Ectodermal cell (in vitro differentiated cells): ENCODE measurements at regions not wholly inside any gene's neighbourhood (a gene's known extent, or its start where the extent isn't known, plus 50 kb on each side); places are given as distances from the start of the nearest gene placed in this dataset.

Source experiments
- H3K27ac ChIP-seq: 2 replicates; pipeline ENCODE4 v1.7.0; 2013; ENCODE audit warnings: mild to moderate bottlenecking, low read depth, low read length; ENCODE audit not compliant: insufficient read depth, poor library complexity, severe bottlenecking
- H3K27me3 ChIP-seq: 2 replicates; pipeline ENCODE4 v1.7.0; 2013; ENCODE audit warnings: mild to moderate bottlenecking, low read length; ENCODE audit not compliant: insufficient read depth, control insufficient read depth, poor library complexity, severe bottlenecking
- H3K36me3 ChIP-seq: one replicate; pipeline ENCODE4 v1.7.0; 2013; ENCODE audit warnings: low read length; ENCODE audit not compliant: control insufficient read depth, insufficient read depth
- H3K4me1 ChIP-seq: one replicate; pipeline ENCODE4 v1.7.0; 2013; ENCODE audit warnings: low read length; ENCODE audit not compliant: control insufficient read depth, insufficient read depth
- H3K4me3 ChIP-seq: 2 replicates; pipeline ENCODE4 v1.7.0; 2013; ENCODE audit warnings: low read depth, low read length, control low read depth; ENCODE audit not compliant: insufficient read depth
- H3K9me3 ChIP-seq: 2 replicates; pipeline ENCODE4 v1.7.0; 2013; ENCODE audit warnings: mild to moderate bottlenecking, low read length, moderate library complexity; ENCODE audit not compliant: control insufficient read depth
- WGBS, 2 experiments: methylation state at CpG; one replicate each; pipeline ENCODE4 v1.1.7; 2013; ENCODE audit warnings: missing lambda C conversion rate in 2 of 2; 5-methylcytosine and 5-hydroxymethylcytosine counted together

DNA sequence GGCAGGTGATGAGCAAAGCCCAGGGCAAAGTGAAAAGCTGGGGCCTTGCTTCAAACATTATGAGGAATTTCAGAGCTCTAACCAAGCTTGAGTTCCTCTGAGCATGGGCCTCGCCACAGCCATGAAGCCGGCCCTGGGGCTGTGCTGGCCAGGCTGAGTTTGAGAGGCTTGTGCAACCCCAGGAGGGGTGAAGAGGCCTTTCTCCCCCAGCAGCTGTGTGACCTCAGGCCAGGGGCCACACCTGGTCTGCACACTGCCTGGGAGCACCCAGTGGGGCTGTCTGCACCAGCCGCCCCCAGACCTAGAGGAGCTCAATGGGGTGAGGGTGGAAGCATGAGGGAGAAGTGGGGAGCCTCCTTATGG, 204.9 kb upstream of the C14orf180 start:
- Histone ChIP-seq H3K9me3 (no peaks in the 10 kb centered on the region), H3K4me1 (peaks cover 5% of the 10 kb centered on the region), H3K4me3 (no peak overlapping the region), H3K27me3 (no peaks in the 10 kb centered on the region), H3K36me3 (no peaks in the 10 kb centered on the region), H3K27ac (no peak overlapping the region)
- 88 to 92% methylated on average over 3 of the region's 3 CpGs for WGBS, 2 experiments

DNA sequence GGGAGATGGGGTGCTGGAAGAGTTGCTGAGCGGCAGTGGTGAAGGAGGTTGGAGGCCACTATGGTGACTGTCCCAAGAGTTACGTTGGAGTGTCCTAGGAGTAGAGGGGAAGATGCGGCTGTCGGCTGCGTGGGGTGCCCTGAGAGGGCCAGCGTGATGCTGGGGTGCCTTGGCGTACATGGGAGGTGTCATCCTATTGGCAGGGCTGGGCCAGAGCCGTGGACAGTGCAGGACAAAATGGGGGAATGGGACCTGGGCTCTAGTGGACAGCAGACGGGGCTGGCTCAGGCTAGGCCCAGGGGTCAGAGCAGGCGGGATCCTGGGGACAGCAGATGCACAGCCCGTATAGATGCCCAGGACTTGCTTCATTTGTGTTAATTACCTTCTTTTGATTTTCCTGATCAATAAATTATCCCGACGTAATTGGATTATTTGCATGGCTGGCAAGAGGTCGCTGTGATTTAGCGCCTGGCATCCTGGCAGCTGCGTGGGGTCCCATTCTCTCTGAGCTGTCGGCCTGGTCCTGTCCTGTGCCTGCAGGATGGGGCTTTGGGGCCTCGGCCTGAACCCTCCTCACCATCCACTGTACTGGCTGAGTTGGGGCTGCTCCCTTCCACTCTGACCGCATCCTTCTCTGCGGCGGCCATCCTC, 203.9 kb upstream of the C14orf180 start:
- H3K27ac ChIP-seq = no peak overlapping the region
- H3K27me3 ChIP-seq = no peaks in the 10 kb centered on the region
- H3K9me3 ChIP-seq = no peaks in the 10 kb centered on the region
- WGBS, 2 experiments = 94 to 95% methylated on average over 21 of the region's 21 CpGs
- no peak overlapping the region for H3K4me3 ChIP-seq
- H3K4me1 ChIP-seq = peaks cover 4% of the 10 kb centered on the region
- H3K36me3 ChIP-seq = no peaks in the 10 kb centered on the region

GRCh38 chr14:104376202-104377140, 203.1 kb upstream of the C14orf180 start:
- Histone ChIP-seq H3K9me3 (no peaks in the 10 kb centered on the region), H3K36me3 (no peaks in the 10 kb centered on the region), H3K27ac (no peak overlapping the region), H3K27me3 (no peaks in the 10 kb centered on the region), H3K4me3 (no peak overlapping the region), H3K4me1 (peaks cover 4% of the 10 kb centered on the region)
- WGBS, 2 experiments = 91 to 92% methylated on average over 31 of the region's 31 CpGs

DNA sequence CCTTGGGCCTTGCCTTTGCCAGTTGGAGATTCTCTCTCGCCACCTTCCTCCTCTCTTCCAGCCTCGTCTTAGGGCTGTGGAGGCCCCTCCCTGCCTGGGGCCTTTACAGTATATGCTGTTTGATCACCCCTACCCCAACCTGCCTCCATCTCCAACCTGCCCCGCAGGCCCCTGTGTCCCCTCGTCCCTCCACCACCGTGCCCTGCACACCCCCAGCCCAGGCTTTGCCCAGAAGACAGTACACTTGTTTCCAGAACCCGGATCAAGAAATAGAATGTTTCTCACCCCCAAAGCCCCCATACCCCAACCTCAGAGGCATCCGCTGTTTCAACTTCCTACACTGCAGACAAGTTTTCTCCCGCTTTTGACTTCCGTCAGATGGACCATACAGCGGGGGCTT, 202.3 kb upstream of the C14orf180 start:
- WGBS, 2 experiments = 90 to 94% methylated on average over 10 of the region's 10 CpGs
- no peak overlapping the region for H3K27ac ChIP-seq

GRCh38 chr14:104378698-104379113, 200.9 kb upstream of the C14orf180 start:
- H3K27ac ChIP-seq = no peak overlapping the region

More for the DNA sequence above, 202.3 kb upstream of the C14orf180 start:
- no peaks in the 10 kb centered on the region for H3K36me3 ChIP-seq
- no peaks in the 10 kb centered on the region for H3K9me3 ChIP-seq
- H3K4me3 ChIP-seq = no peak overlapping the region
- peaks cover 4% of the 10 kb centered on the region for H3K4me1 ChIP-seq
- no peaks in the 10 kb centered on the region for H3K27me3 ChIP-seq

DNA sequence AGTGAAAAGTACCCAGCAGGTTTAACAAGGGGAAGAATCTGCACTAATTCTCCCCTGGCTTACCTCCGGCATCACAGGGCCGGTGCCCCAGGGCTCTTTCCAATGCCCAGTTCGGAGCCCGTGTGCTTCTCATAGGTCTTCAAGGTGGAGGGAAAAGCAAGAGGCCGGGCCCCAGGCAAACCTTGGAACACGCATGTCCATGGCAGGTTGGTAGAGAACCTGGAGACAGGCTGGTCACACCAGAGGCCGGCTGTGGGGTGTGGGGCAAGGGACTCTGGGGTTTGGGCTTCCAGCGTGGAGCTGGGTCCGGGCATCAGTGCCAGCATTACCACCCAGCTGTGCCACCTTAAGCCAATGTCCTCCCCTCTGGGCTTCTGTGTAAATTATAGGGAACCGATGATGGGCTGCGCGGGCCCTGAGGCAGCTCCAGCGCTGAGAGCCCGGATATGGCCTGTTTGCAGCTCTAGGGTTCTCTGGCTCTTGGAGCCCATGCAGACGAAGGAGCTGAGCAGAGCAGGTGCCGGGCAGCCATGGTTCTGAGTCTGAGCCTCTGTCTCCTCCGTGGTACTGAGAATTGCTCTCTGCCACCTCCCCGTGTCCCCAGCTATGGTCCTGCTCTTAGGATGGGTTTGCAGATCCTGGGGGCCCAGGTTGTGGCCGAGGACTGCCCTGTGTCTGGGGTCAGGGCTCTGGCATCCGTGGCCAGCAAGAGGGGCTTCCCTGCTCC, 197.0 kb upstream of the C14orf180 start:
- Histone ChIP-seq H3K27ac (no peak overlapping the region), H3K36me3 (no peaks in the 10 kb centered on the region), H3K4me1 (peaks cover 22% of the 10 kb centered on the region), H3K9me3 (no peaks in the 10 kb centered on the region), H3K27me3 (no peaks in the 10 kb centered on the region), H3K4me3 (no peak overlapping the region)
- 90% methylated on average over 20 of the region's 20 CpGs for WGBS, 2 experiments

More at GRCh38 chr14:104378698-104379113, 200.9 kb upstream of the C14orf180 start:
- Histone ChIP-seq H3K4me1 (peaks cover 12% of the 10 kb centered on the region), H3K36me3 (no peaks in the 10 kb centered on the region), H3K4me3 (no peak overlapping the region), H3K9me3 (no peaks in the 10 kb centered on the region), H3K27me3 (no peaks in the 10 kb centered on the region)
- WGBS, 2 experiments = 80 to 89% methylated on average over 7 of the region's 7 CpGs

GRCh38 chr14:104383088-104383995, 196.2 kb upstream of the C14orf180 start:
- 56 to 57% methylated on average over 26 of the region's 26 CpGs for WGBS, 2 experiments
- H3K27ac ChIP-seq = no peak overlapping the region
- H3K4me3 ChIP-seq = no peak overlapping the region

GRCh38 chr14:104383996-104384775, 195.4 kb upstream of the C14orf180 start:
- Histone ChIP-seq H3K4me3 (no peak overlapping the region), H3K27ac (no peak overlapping the region), H3K27me3 (no peaks in the 10 kb centered on the region), H3K36me3 (no peaks in the 10 kb centered on the region), H3K9me3 (no peaks in the 10 kb centered on the region), H3K4me1 (peaks cover 22% of the 10 kb centered on the region)
- WGBS, 2 experiments = 78 to 81% methylated on average over 19 of the region's 19 CpGs

More at GRCh38 chr14:104383088-104383995, 196.2 kb upstream of the C14orf180 start:
- Histone ChIP-seq H3K9me3 (no peaks in the 10 kb centered on the region), H3K4me1 (peaks cover 22% of the 10 kb centered on the region), H3K27me3 (no peaks in the 10 kb centered on the region), H3K36me3 (no peaks in the 10 kb centered on the region)

GRCh38 chr14:104384776-104385071, 194.8 kb upstream of the C14orf180 start:
- WGBS, 2 experiments = 57 to 71% methylated on average over 6 of the region's 6 CpGs
- H3K4me3 ChIP-seq = no peak overlapping the region
- H3K9me3 ChIP-seq = no peaks in the 10 kb centered on the region
- no peaks in the 10 kb centered on the region for H3K27me3 ChIP-seq
- no peaks in the 10 kb centered on the region for H3K36me3 ChIP-seq
- H3K4me1 ChIP-seq = peaks cover 22% of the 10 kb centered on the region
- no peak overlapping the region for H3K27ac ChIP-seq
